Right atrium auricular region (tissue), 2 donors: ENCODE measurements at regions not wholly inside any gene's neighbourhood (a gene's known extent, or its start where the extent isn't known, plus 50 kb on each side); places are given as distances from the start of the nearest gene placed in this dataset.

Experiments
- DNase-seq: peaks from one replicate; pipeline ENCODE4 v3.0.0-alpha.2; 2019; ENCODE audit warnings: low spot score
- H3K27ac ChIP-seq, 2 donors: fragments of 200-600 bp; sonication (generic); 1 replicate in 1 of 2; 2 replicates in 1 of 2; pipeline ENCODE4 v1.5.1; 2016 to 2019
- H3K27me3 ChIP-seq, 2 donors: fragments of 200-600 bp; sonication (generic); one replicate each; pipeline versions ENCODE4 v1.5.1 to v1.6.0; 2017 to 2019
- H3K36me3 ChIP-seq: fragments of 200-600 bp; sonication (generic); one replicate; pipeline ENCODE4 v1.5.1; 2016
- H3K4me1 ChIP-seq, 2 donors: fragments of 200-600 bp; sonication (generic); one replicate each; pipeline versions ENCODE4 v1.5.1 to v1.6.0; 2017 to 2019
- H3K4me3 ChIP-seq, 2 donors: fragments of 200-600 bp; sonication (generic); 1 replicate in 1 of 2; 2 replicates in 1 of 2; pipeline ENCODE4 v1.5.1; 2017 to 2019; ENCODE audit warnings: mild to moderate bottlenecking in 1 of 2, moderate library complexity in 1 of 2
- H3K9me3 ChIP-seq, 2 donors: fragments of 200-600 bp; sonication (generic); one replicate each; pipeline ENCODE4 v1.5.1; 2019
- TF ChIP-seq, protein P1 (sequence below), 2 donors: fragments of 200-600 bp; sonication (generic); IDR thresholded peaks; one replicate each; pipeline ENCODE4 v1.5.1; 2019; ENCODE audit warnings: antibody characterized with exemption in 2 of 2

GRCh38 chr6:98280492-98280891 lies 553.9 kb upstream of the POU3F2 start:
- no peaks in the 10 kb centered on the region for H3K9me3 ChIP-seq

GRCh38 chr6:98286620-98287019 lies 547.8 kb upstream of the POU3F2 start:
- H3K27ac ChIP-seq = no peak overlapping the region
- no peaks in the 10 kb centered on the region for H3K36me3 ChIP-seq
- TF ChIP-seq, protein P1, sequence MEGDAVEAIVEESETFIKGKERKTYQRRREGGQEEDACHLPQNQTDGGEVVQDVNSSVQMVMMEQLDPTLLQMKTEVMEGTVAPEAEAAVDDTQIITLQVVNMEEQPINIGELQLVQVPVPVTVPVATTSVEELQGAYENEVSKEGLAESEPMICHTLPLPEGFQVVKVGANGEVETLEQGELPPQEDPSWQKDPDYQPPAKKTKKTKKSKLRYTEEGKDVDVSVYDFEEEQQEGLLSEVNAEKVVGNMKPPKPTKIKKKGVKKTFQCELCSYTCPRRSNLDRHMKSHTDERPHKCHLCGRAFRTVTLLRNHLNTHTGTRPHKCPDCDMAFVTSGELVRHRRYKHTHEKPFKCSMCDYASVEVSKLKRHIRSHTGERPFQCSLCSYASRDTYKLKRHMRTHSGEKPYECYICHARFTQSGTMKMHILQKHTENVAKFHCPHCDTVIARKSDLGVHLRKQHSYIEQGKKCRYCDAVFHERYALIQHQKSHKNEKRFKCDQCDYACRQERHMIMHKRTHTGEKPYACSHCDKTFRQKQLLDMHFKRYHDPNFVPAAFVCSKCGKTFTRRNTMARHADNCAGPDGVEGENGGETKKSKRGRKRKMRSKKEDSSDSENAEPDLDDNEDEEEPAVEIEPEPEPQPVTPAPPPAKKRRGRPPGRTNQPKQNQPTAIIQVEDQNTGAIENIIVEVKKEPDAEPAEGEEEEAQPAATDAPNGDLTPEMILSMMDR (IDR thresholded peaks at IDR 0.05) = no peak
- no peaks in the 10 kb centered on the region for H3K27me3 ChIP-seq
- H3K4me3 ChIP-seq = no peak overlapping the region
- no peak for DNase-seq
- no peaks in the 10 kb centered on the region for H3K4me1 ChIP-seq
- H3K9me3 ChIP-seq = no peaks in the 10 kb centered on the region

More at GRCh38 chr6:98280492-98280891, 553.9 kb upstream of the POU3F2 start:
- Histone ChIP-seq H3K4me3 (no peak overlapping the region), H3K27ac (no peak overlapping the region), H3K36me3 (no peaks in the 10 kb centered on the region), H3K27me3 (no peaks in the 10 kb centered on the region), H3K4me1 (no peaks in the 10 kb centered on the region)
- TF ChIP-seq, protein P1 (IDR thresholded peaks at IDR 0.05) = no peak
- no peak for DNase-seq

DNA sequence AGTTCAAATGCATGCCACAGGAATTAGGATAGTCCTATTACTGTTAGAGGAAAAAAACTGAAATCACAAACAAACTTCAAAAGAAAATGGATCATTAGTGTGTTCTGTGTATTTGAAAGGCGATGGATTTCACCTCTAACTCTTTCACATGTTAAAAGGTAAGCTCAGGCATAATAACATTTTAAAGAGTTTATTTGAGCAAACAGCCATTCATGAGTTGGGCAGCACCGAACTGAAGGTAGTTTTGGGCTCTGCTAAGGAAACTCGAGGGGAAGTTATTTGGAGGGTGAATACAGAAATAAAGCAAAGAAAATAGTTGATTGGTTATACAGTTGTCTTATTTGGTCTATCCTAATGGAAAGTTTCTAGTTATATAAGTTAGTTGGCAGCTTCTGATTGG lies 546.5 kb upstream of the POU3F2 start:
- TF ChIP-seq, protein P1 (IDR thresholded peaks at IDR 0.05) = no peak
- H3K27me3 ChIP-seq = no peaks in the 10 kb centered on the region
- no peak overlapping the region for H3K27ac ChIP-seq
- no peak for DNase-seq
- no peaks in the 10 kb centered on the region for H3K4me1 ChIP-seq
- no peaks in the 10 kb centered on the region for H3K36me3 ChIP-seq
- no peak overlapping the region for H3K4me3 ChIP-seq
- no peaks in the 10 kb centered on the region for H3K9me3 ChIP-seq

- H3K27me3 ChIP-seq = no peaks in the 10 kb centered on the region
- TF ChIP-seq, protein P1 (IDR thresholded peaks at IDR 0.05) = no peak
- no peak for DNase-seq
- no peaks in the 10 kb centered on the region for H3K36me3 ChIP-seq
- H3K4me1 ChIP-seq = no peaks in the 10 kb centered on the region
- no peak overlapping the region for H3K4me3 ChIP-seq
- H3K9me3 ChIP-seq = no peaks in the 10 kb centered on the region
- no peak overlapping the region for H3K27ac ChIP-seq
Observed at GRCh38 chr6:98292810-98293209, 541.6 kb upstream of the POU3F2 start.

DNA sequence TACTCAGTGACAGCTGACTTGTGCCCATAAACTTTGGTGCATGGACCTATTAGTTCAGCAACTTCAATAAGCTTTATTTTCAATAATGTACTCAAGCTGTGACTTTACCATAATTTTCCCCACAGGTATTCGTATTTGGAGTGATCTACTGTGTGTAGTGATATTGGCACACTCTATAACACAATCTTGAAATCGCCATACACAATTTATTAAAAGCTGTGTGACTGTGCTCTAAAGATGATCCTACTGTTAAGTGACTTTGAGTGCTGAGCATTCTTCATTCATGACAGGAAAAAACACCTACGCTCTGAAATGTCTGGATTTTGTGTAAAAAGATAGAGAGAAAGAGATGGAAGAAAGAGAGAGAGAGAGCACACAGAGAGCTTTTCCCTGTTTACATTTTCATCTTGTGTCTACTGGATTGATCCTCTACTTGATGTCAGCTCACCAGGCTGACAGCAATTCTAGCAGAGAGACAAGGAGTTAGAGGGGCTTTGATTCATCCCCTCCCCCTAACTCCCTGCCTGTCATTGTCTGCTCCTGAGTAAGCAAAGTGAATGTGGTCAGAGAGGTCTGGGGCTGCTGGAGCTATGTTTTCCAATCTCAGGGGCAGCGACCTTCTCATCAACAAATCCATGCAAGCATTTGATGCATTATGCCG lies 538.7 kb upstream of the POU3F2 start:
- TF ChIP-seq, protein P1 (IDR thresholded peaks at IDR 0.05) = no peak
- DNase-seq = no peak

GRCh38 chr6:98308564-98308963 lies 525.8 kb upstream of the POU3F2 start:
- Histone ChIP-seq H3K27ac (no peak overlapping the region), H3K4me3 (no peak overlapping the region), H3K27me3 (no peaks in the 10 kb centered on the region), H3K9me3 (peaks cover 0 to 6% of the 10 kb centered on the region in 2 donors), H3K36me3 (no peaks in the 10 kb centered on the region), H3K4me1 (no peaks in the 10 kb centered on the region)
- TF ChIP-seq, protein P1 (IDR thresholded peaks at IDR 0.05) = no peak
- no peak for DNase-seq

More for the DNA sequence above, 538.7 kb upstream of the POU3F2 start:
- no peaks in the 10 kb centered on the region for H3K9me3 ChIP-seq
- H3K36me3 ChIP-seq = no peaks in the 10 kb centered on the region
- H3K4me1 ChIP-seq = no peaks in the 10 kb centered on the region
- no peak overlapping the region for H3K4me3 ChIP-seq
- H3K27ac ChIP-seq = no peak overlapping the region
- no peaks in the 10 kb centered on the region for H3K27me3 ChIP-seq
